ENCODE measurements at regions not wholly inside any gene's neighbourhood (a gene's known extent, or its start where the extent isn't known, plus 50 kb on each side); places are given as distances from the start of the nearest gene placed in this dataset.

- DNase-seq (ENCODE audit: low read depth) = no peak
- Histone ChIP-seq H3K27me3 (ENCODE audit: control insufficient read depth, insufficient read depth, low read length) (no peaks in the 10 kb centered on the region), H3K4me3 (ENCODE audit: low read depth, low read length) (no peak overlapping the region), H3K36me3 (ENCODE audit: control insufficient read depth, insufficient read depth, low read length) (no peaks in the 10 kb centered on the region)
- TF ChIP-seq CTCF (IDR thresholded peaks at IDR 0.05; ENCODE audit: insufficient read depth, low read length, poor library complexity, severe bottlenecking) = no peak
Measured at GRCh38 chr3:99211309-99211708, 309.8 kb upstream of the DCBLD2 start.

DNA sequence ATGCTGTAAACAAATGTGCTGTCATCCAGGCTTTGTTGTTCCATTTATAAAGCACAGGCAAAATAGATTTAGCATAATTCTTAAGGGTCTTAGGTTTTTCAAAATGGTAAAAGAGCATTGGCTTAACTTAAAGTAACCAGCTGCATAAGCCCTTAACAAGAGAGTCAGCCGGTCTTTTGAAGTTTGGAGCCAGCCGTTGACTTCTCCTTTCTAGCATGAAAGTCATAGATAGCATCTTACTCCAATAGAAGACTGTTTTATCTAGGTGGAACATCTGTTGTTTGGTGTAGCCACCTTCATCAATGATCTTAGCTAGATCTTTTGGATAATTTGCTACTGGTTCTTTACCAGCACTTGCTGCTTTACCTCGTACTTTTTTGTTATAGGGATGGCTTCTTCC lies 297.5 kb upstream of the DCBLD2 start:
- Histone ChIP-seq H3K4me3 (ENCODE audit: low read depth, low read length) (no peak overlapping the region), H3K27me3 (ENCODE audit: control insufficient read depth, insufficient read depth, low read length) (no peaks in the 10 kb centered on the region), H3K36me3 (ENCODE audit: control insufficient read depth, insufficient read depth, low read length) (no peaks in the 10 kb centered on the region)
- TF ChIP-seq CTCF (IDR thresholded peaks at IDR 0.05; ENCODE audit: insufficient read depth, low read length, poor library complexity, severe bottlenecking) = no peak
- no peak for DNase-seq (ENCODE audit: low read depth)

DNA sequence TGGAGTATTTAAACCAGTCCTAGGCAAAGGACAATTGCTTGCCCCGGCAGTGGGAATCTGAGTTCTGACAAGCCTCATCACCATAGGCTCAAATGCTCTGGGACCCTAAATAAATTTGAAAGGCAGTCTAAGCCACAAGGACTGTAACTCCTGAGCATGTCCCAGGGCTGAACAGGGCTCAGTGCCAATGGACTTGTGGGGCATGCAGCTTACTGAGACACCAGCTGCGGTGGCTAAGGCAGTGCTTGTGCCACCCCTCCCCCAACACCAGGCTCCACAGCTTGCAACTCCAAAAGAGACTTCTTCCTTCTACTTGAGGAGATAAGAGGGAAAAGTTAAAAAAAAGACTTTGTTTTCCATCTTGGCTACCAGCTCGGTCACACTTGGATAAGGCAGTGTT lies 289.7 kb upstream of the DCBLD2 start:
- Histone ChIP-seq H3K4me3 (ENCODE audit: low read depth, low read length) (no peak overlapping the region), H3K27me3 (ENCODE audit: control insufficient read depth, insufficient read depth, low read length) (no peaks in the 10 kb centered on the region), H3K36me3 (ENCODE audit: control insufficient read depth, insufficient read depth, low read length) (no peaks in the 10 kb centered on the region)
- no peak for DNase-seq (ENCODE audit: low read depth)
- no peak for TF ChIP-seq CTCF (IDR thresholded peaks at IDR 0.05; ENCODE audit: insufficient read depth, low read length, poor library complexity, severe bottlenecking)

- TF ChIP-seq CTCF (IDR thresholded peaks at IDR 0.05; ENCODE audit: insufficient read depth, low read length, poor library complexity, severe bottlenecking) = no peak
- no peak for DNase-seq (ENCODE audit: low read depth)
- H3K36me3 ChIP-seq (ENCODE audit: control insufficient read depth, insufficient read depth, low read length) = no peaks in the 10 kb centered on the region
Measured at GRCh38 chr3:99188936-99189335, 287.4 kb upstream of the DCBLD2 start.

GRCh38 chr3:99186016-99186415 lies 284.5 kb upstream of the DCBLD2 start:
- Histone ChIP-seq H3K36me3 (ENCODE audit: control insufficient read depth, insufficient read depth, low read length) (no peaks in the 10 kb centered on the region), H3K27me3 (ENCODE audit: control insufficient read depth, insufficient read depth, low read length) (no peaks in the 10 kb centered on the region), H3K4me3 (ENCODE audit: low read depth, low read length) (no peak overlapping the region)
- TF ChIP-seq CTCF (IDR thresholded peaks at IDR 0.05; ENCODE audit: insufficient read depth, low read length, poor library complexity, severe bottlenecking) = no peak
- DNase-seq (ENCODE audit: low read depth) = no peak

More at GRCh38 chr3:99188936-99189335, 287.4 kb upstream of the DCBLD2 start:
- Histone ChIP-seq H3K4me3 (ENCODE audit: low read depth, low read length) (no peak overlapping the region), H3K27me3 (ENCODE audit: control insufficient read depth, insufficient read depth, low read length) (no peaks in the 10 kb centered on the region)

DNA sequence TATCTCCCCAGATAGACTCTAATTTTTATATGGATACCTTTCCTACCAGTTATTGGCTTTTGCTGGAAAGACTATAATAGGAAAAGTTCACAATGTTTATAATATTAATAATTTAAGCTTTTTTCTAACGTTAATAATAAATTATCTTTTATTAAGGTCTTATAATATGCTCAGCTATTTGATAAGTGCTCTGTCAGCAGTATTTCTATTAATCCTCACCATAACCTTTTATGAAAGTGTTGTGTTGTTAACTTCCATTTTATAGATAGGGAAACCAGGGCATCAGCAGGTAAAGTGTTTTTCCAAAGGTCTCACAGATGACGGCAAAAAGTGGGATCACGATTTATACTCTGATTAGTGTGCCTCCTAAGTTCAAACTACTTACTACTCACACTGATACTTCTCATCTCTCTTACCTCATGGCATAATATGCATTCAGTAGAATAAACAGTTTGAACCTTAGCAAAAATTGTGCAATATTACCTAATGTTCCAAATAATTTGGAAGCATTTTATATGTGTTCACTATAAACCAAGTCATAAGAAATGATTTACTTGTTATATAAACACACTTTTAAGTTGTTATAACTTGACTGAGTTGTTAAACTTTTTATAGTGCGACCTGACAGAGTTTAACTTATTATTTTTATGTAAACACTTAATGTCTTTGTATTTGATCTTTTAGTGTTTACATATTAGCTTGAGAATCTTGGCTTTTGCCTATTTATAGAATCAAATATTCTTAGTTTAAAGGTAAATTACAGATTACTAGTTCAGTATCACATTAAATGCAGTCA lies 274.9 kb upstream of the DCBLD2 start:
- Histone ChIP-seq H3K36me3 (ENCODE audit: control insufficient read depth, insufficient read depth, low read length) (no peaks in the 10 kb centered on the region), H3K4me3 (ENCODE audit: low read depth, low read length) (no peak overlapping the region), H3K27me3 (ENCODE audit: control insufficient read depth, insufficient read depth, low read length) (no peaks in the 10 kb centered on the region)
- no peak for TF ChIP-seq CTCF (IDR thresholded peaks at IDR 0.05; ENCODE audit: insufficient read depth, low read length, poor library complexity, severe bottlenecking)
- no peak for DNase-seq (ENCODE audit: low read depth)

Measured in kidney epithelial cell (primary cell).